CD14-positive monocyte (primary cell): ENCODE measurements at regions not wholly inside any gene's neighbourhood (a gene's known extent, or its start where the extent isn't known, plus 50 kb on each side); places are given as distances from the start of the nearest gene placed in this dataset.

Source experiments
- DNase-seq, 3 donors: peaks; one replicate each; pipeline ENCODE4 v3.0.0-alpha.2; 2011 to 2022
- H2AFZ ChIP-seq: 2 replicates; pipeline ENCODE4 v1.6.0; 2012; ENCODE audit warnings: mild to moderate bottlenecking, low read depth, low read length, inconsistent platforms; ENCODE audit not compliant: insufficient read depth, poor library complexity, severe bottlenecking
- H3K27ac ChIP-seq, 2 donors: 1 replicate in 1 of 2; 2 replicates in 1 of 2; pipeline ENCODE4 v1.5.1; 2012 to 2013; ENCODE audit warnings: low read length in 2 of 2, control low read depth in 1 of 2, inconsistent platforms in 1 of 2, low read depth in 1 of 2, mild to moderate bottlenecking in 1 of 2
- H3K27me3 ChIP-seq, 2 donors: one replicate each; pipeline versions ENCODE4 v1.6.0 to v1.6.1; 2011 to 2013; ENCODE audit warnings: low read length in 2 of 2; ENCODE audit not compliant: control insufficient read depth in 2 of 2, insufficient read depth in 2 of 2
- H3K36me3 ChIP-seq, 2 donors: replicated peaks in 1 of 2; 1 replicate in 1 of 2; 2 replicates in 1 of 2; pipeline versions ENCODE4 v1.5.1 to v1.6.1; 2012 to 2013; ENCODE audit warnings: low read length in 2 of 2, control low read depth in 1 of 2, inconsistent platforms in 1 of 2, mild to moderate bottlenecking in 1 of 2; ENCODE audit not compliant: insufficient read depth in 2 of 2, control insufficient read depth in 1 of 2
- H3K4me1 ChIP-seq, 2 donors: 1 replicate in 1 of 2; 2 replicates in 1 of 2; pipeline versions ENCODE4 v1.5.1 to v1.6.1; 2012 to 2013; ENCODE audit warnings: low read length in 2 of 2, control low read depth in 1 of 2, inconsistent platforms in 1 of 2, mild to moderate bottlenecking in 1 of 2, moderate library complexity in 1 of 2; ENCODE audit not compliant: insufficient read depth in 2 of 2, control insufficient read depth in 1 of 2
- H3K4me2 ChIP-seq: replicated peaks from 2 replicates; pipeline ENCODE3; 2012; ENCODE audit warnings: low read length, moderate library complexity, mild to moderate bottlenecking; ENCODE audit not compliant: poor library complexity, severe bottlenecking; ENCODE audit errors: extremely low read depth
- H3K4me3 ChIP-seq, 3 experiments: fragments of 200-600 bp in 1 of 3; sonication (generic) in 1 of 3; replicated peaks in 1 of 3; 1 replicate in 2 of 3; 2 replicates in 1 of 3; pipeline ENCODE4 v1.5.1; 2011 to 2013; ENCODE audit warnings: low read length in 3 of 3, mild to moderate bottlenecking in 3 of 3, control low read depth in 2 of 3, low read depth in 2 of 3, inconsistent platforms in 1 of 3, moderate library complexity in 1 of 3
- H3K79me2 ChIP-seq: 2 replicates; pipeline ENCODE4 v1.6.0; 2012; ENCODE audit warnings: mild to moderate bottlenecking, control low read depth, inconsistent platforms, low read length, moderate library complexity; ENCODE audit not compliant: insufficient read depth
- H3K9ac ChIP-seq: 2 replicates; pipeline ENCODE4 v1.6.0; 2017; ENCODE audit warnings: low read length, mild to moderate bottlenecking; ENCODE audit not compliant: insufficient read depth, poor library complexity, severe bottlenecking
- H3K9me3 ChIP-seq, 2 donors: replicated peaks in 1 of 2; 1 replicate in 1 of 2; 2 replicates in 1 of 2; pipeline versions ENCODE4 v1.5.1 to v1.6.1; 2012 to 2013; ENCODE audit warnings: low read length in 2 of 2, control low read depth in 1 of 2; ENCODE audit not compliant: control insufficient read depth in 1 of 2, insufficient read depth in 1 of 2
- H4K20me1 ChIP-seq: 2 replicates; pipeline ENCODE4 v1.6.0; 2012; ENCODE audit warnings: mild to moderate bottlenecking, low read length, control low read depth, moderate library complexity; ENCODE audit not compliant: insufficient read depth
- H3K27ac Mint-ChIP-seq, 7 donors: one replicate each; pipeline ENCODE4 v1.8.0; 2020; ENCODE audit warnings: mild to moderate bottlenecking in 7 of 7, mixed read lengths in 7 of 7, moderate library complexity in 6 of 7, inconsistent platforms in 2 of 7
- H3K27me3 Mint-ChIP-seq, 3 donors: one replicate each; pipeline ENCODE4 v1.8.0; 2021 to 2022; ENCODE audit warnings: low read depth in 3 of 3, mild to moderate bottlenecking in 3 of 3, mixed read lengths in 3 of 3, moderate library complexity in 3 of 3, inconsistent platforms in 1 of 3
- H3K36me3 Mint-ChIP-seq, 2 donors: one replicate each; pipeline ENCODE4 v1.8.0; 2020; ENCODE audit warnings: mixed read lengths in 2 of 2, inconsistent platforms in 1 of 2, mild to moderate bottlenecking in 1 of 2
- H3K4me1 Mint-ChIP-seq: one replicate; pipeline ENCODE4 v1.8.0; 2020; ENCODE audit warnings: mild to moderate bottlenecking, mixed read lengths
- H3K4me3 Mint-ChIP-seq, 2 donors: one replicate each; pipeline ENCODE4 v1.8.0; 2020; ENCODE audit warnings: mild to moderate bottlenecking in 2 of 2, mixed read lengths in 2 of 2, moderate library complexity in 1 of 2
- H3K9me3 Mint-ChIP-seq, 7 donors: one replicate each; pipeline ENCODE4 v1.8.0; 2020 to 2022; ENCODE audit warnings: mixed read lengths in 7 of 7, mild to moderate bottlenecking in 6 of 7, moderate library complexity in 6 of 7, inconsistent platforms in 2 of 7
- CTCF ChIP-seq: fragments of 200-600 bp; IDR thresholded peaks from one replicate; pipeline ENCODE4 v1.8.0; 2022; ENCODE audit warnings: antibody characterized with exemption, mild to moderate bottlenecking
- WGBS: methylation state at CpG from one replicate; pipeline ENCODE4 v1.1.5; 2013; ENCODE audit warnings: missing lambda C conversion rate; ENCODE audit not compliant: insufficient coverage; 5-methylcytosine and 5-hydroxymethylcytosine counted together
- intact Hi-C, 2 donors: fragments of 100-400 bp; cut with micrococcal nuclease; formaldehyde crosslinking; loops; one replicate each; pipeline versions ENCODE4 v1.15.0 to v1.15.1; 2023

GRCh38 chr5:67364381-67364970, 167.9 kb upstream of the CD180 start:
- 96% methylated on average over 3 of the region's 3 CpGs for WGBS
- H3K4me2 ChIP-seq: no peak overlapping the region
- H3K27ac ChIP-seq: no peak overlapping the region
- Mint-ChIP-seq H3K27ac (no peak overlapping the region), H3K27me3 (peaks cover 0 to 4% (median 0%) of the 10 kb centered on the region in 3 donors), H3K36me3 (no peaks in the 10 kb centered on the region), H3K4me1 (peaks cover 17% of the 10 kb centered on the region), H3K4me3 (no peak overlapping the region), H3K9me3 (peaks cover 0 to 5% (median 0%) of the 10 kb centered on the region in 7 donors)
- H3K9me3 ChIP-seq: no peaks in the 10 kb centered on the region
- no peak overlapping the region for H2AFZ ChIP-seq
- no peaks in the 10 kb centered on the region for H3K27me3 ChIP-seq
- no peak overlapping the region for H3K9ac ChIP-seq
- no peak overlapping the region for H3K4me3 ChIP-seq
- intact Hi-C loops: no loop called here
- DNase-seq: no peak
- no peak for TF ChIP-seq CTCF
- no peaks in the 10 kb centered on the region for H3K79me2 ChIP-seq
- H3K36me3 ChIP-seq: no peaks in the 10 kb centered on the region
- peaks cover 4 to 10% of the 10 kb centered on the region in 2 donors for H3K4me1 ChIP-seq
- no peaks in the 10 kb centered on the region for H4K20me1 ChIP-seq

GRCh38 chr5:67363963-67364362, 167.4 kb upstream of the CD180 start:
- Mint-ChIP-seq H3K27me3 (peaks cover 0 to 4% (median 0%) of the 10 kb centered on the region in 3 donors), H3K27ac (peak overlapping the region in 2 of 7 donors; percentile 21 to 30), H3K4me3 (no peak overlapping the region), H3K9me3 (peaks cover 0 to 5% (median 0%) of the 10 kb centered on the region in 7 donors), H3K4me1 (peaks cover 17% of the 10 kb centered on the region), H3K36me3 (no peaks in the 10 kb centered on the region)
- H4K20me1 ChIP-seq: no peaks in the 10 kb centered on the region
- no peak overlapping the region for H3K9ac ChIP-seq
- no peak overlapping the region for H3K27ac ChIP-seq
- no peak overlapping the region for H2AFZ ChIP-seq
- TF ChIP-seq CTCF: no peak
- no peaks in the 10 kb centered on the region for H3K36me3 ChIP-seq
- H3K4me3 ChIP-seq: no peak overlapping the region
- DNase-seq: no peak
- intact Hi-C loops: no loop called here
- no peaks in the 10 kb centered on the region for H3K27me3 ChIP-seq
- WGBS: 57% methylated on average over 1 of the region's 1 CpG
- H3K79me2 ChIP-seq: no peaks in the 10 kb centered on the region
- H3K9me3 ChIP-seq: no peaks in the 10 kb centered on the region
- no peak overlapping the region for H3K4me2 ChIP-seq
- H3K4me1 ChIP-seq: peaks cover 4 to 10% of the 10 kb centered on the region in 2 donors
